ENCODE measurements at regions not wholly inside any gene's neighbourhood (a gene's known extent, or its start where the extent isn't known, plus 50 kb on each side); places are given as distances from the start of the nearest gene placed in this dataset.
A peak's percentile ranks its signal among the peaks of the same experiment; 100 is the strongest.

GRCh38 chr18:40235323-40235722 lies 1719.7 kb upstream of the PIK3C3 start:
- Histone ChIP-seq H3K27me3 (ENCODE audit: control insufficient read depth, insufficient read depth, low read length) (no peaks in the 10 kb centered on the region), H3K36me3 (ENCODE audit: control insufficient read depth in 2 of 3, insufficient read depth in 3 of 3, low read length in 3 of 3) (no peaks in the 10 kb centered on the region), H3K9ac (ENCODE audit: low read length in 3 of 3) (no peak overlapping the region), H3K27ac (ENCODE audit: low read depth in 2 of 2, low read length in 2 of 2) (no peak overlapping the region), H3K9me3 (ENCODE audit: control insufficient read depth in 2 of 3, insufficient read depth in 1 of 3, low read length in 3 of 3) (no peaks in the 10 kb centered on the region), H3K4me3 (ENCODE audit: low read length in 3 of 3) (no peak overlapping the region), H3K4me1 (ENCODE audit: control insufficient read depth in 2 of 3, insufficient read depth in 2 of 3, low read depth in 1 of 3, low read length in 3 of 3) (no peaks in the 10 kb centered on the region)
- intact Hi-C loops (cut with DNase I), result no loop called here
- no peak for TF ChIP-seq CTCF (IDR thresholded peaks at IDR 0.05; ENCODE audit: borderline replicate concordance, extremely low read depth, insufficient read depth)
- FAIRE-seq, result no peak
- no peak for DNase-seq

GRCh38 chr18:40233931-40234616 lies 1721.0 kb upstream of the PIK3C3 start:
- no peak overlapping the region for H3K4me3 ChIP-seq (ENCODE audit: low read length in 3 of 3)
- no peak for TF ChIP-seq CTCF (IDR thresholded peaks at IDR 0.05; ENCODE audit: borderline replicate concordance, extremely low read depth, insufficient read depth)
- H3K4me1 ChIP-seq (ENCODE audit: control insufficient read depth in 2 of 3, insufficient read depth in 2 of 3, low read depth in 1 of 3, low read length in 3 of 3), result no peaks in the 10 kb centered on the region
- H3K9me3 ChIP-seq (ENCODE audit: control insufficient read depth in 2 of 3, insufficient read depth in 1 of 3, low read length in 3 of 3), result no peaks in the 10 kb centered on the region
- H3K36me3 ChIP-seq (ENCODE audit: control insufficient read depth in 2 of 3, insufficient read depth in 3 of 3, low read length in 3 of 3), result no peaks in the 10 kb centered on the region
- H3K27me3 ChIP-seq (ENCODE audit: control insufficient read depth, insufficient read depth, low read length), result no peaks in the 10 kb centered on the region
- no peak overlapping the region for H3K9ac ChIP-seq (ENCODE audit: low read length in 3 of 3)
- intact Hi-C loops (cut with DNase I), result no loop called here
- no peak overlapping the region for H3K27ac ChIP-seq (ENCODE audit: low read depth in 2 of 2, low read length in 2 of 2)
- FAIRE-seq (no peak), DNase-seq (peak in 2 of 5 donors; percentile 2 to 3)

- H3K27me3 ChIP-seq (ENCODE audit: control insufficient read depth, insufficient read depth, low read length), result no peaks in the 10 kb centered on the region
- no peaks in the 10 kb centered on the region for H3K9me3 ChIP-seq (ENCODE audit: control insufficient read depth in 2 of 3, insufficient read depth in 1 of 3, low read length in 3 of 3)
- no peaks in the 10 kb centered on the region for H3K4me1 ChIP-seq (ENCODE audit: control insufficient read depth in 2 of 3, insufficient read depth in 2 of 3, low read depth in 1 of 3, low read length in 3 of 3)
- no peak overlapping the region for H3K27ac ChIP-seq (ENCODE audit: low read depth in 2 of 2, low read length in 2 of 2)
- H3K9ac ChIP-seq (ENCODE audit: low read length in 3 of 3), result no peak overlapping the region
- DNase-seq (no peak), FAIRE-seq (no peak)
- H3K36me3 ChIP-seq (ENCODE audit: control insufficient read depth in 2 of 3, insufficient read depth in 3 of 3, low read length in 3 of 3), result no peaks in the 10 kb centered on the region
- TF ChIP-seq CTCF (IDR thresholded peaks at IDR 0.05; ENCODE audit: borderline replicate concordance, extremely low read depth, insufficient read depth), result no peak
- intact Hi-C loops (cut with DNase I), result no loop called here
- H3K4me3 ChIP-seq (ENCODE audit: low read length in 3 of 3), result no peak overlapping the region
Measured at GRCh38 chr18:40222776-40223175, 1732.3 kb upstream of the PIK3C3 start.

- no peak overlapping the region for H3K27ac ChIP-seq (ENCODE audit: low read depth in 2 of 2, low read length in 2 of 2)
- no peak for TF ChIP-seq CTCF (IDR thresholded peaks at IDR 0.05; ENCODE audit: borderline replicate concordance, extremely low read depth, insufficient read depth)
- FAIRE-seq, result no peak
- no peaks in the 10 kb centered on the region for H3K36me3 ChIP-seq (ENCODE audit: control insufficient read depth in 2 of 3, insufficient read depth in 3 of 3, low read length in 3 of 3)
- no peak for DNase-seq
- no peak overlapping the region for H3K9ac ChIP-seq (ENCODE audit: low read length in 3 of 3)
- no peaks in the 10 kb centered on the region for H3K4me1 ChIP-seq (ENCODE audit: control insufficient read depth in 2 of 3, insufficient read depth in 2 of 3, low read depth in 1 of 3, low read length in 3 of 3)
- no peak overlapping the region for H3K4me3 ChIP-seq (ENCODE audit: low read length in 3 of 3)
- intact Hi-C loops (cut with DNase I), result no loop called here
- no peaks in the 10 kb centered on the region for H3K27me3 ChIP-seq (ENCODE audit: control insufficient read depth, insufficient read depth, low read length)
- H3K9me3 ChIP-seq (ENCODE audit: control insufficient read depth in 2 of 3, insufficient read depth in 1 of 3, low read length in 3 of 3), result no peaks in the 10 kb centered on the region
Measured at GRCh38 chr18:40216856-40217255, 1738.2 kb upstream of the PIK3C3 start.
